ENCODE measurements at regions not wholly inside any gene's neighbourhood (a gene's known extent, or its start where the extent isn't known, plus 50 kb on each side); places are given as distances from the start of the nearest gene placed in this dataset.

DNA sequence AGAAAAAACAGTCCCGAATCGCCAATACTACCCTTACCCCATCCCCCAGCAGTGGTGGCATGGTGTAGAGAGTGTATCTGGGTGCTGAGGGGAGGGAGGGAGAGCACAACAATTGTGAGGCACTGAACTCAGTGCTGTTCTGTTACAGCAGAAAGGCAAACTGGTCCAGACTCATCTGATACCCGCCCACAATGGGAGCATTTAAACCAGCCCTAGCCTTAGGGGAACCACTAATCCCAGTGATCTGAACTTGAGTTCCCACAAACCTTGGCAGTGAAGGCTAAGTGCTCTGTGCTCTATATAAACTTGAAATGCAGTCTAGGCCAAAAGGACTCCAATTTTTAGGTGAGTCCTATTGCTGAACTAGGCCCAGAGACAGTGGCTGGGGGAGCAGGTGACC, 666.4 kb upstream of the PTCHD4 start:
- Histone ChIP-seq H3K9me3 (no peaks in the 10 kb centered on the region), H3K4me1 (no peaks in the 10 kb centered on the region), H3K27me3 (no peaks in the 10 kb centered on the region), H3K36me3 (no peaks in the 10 kb centered on the region), H3K27ac (no peak overlapping the region), H3K4me3 (no peak overlapping the region)
- ATAC-seq (no peak), DNase-seq (no peak)
- TF ChIP-seq, protein P1, sequence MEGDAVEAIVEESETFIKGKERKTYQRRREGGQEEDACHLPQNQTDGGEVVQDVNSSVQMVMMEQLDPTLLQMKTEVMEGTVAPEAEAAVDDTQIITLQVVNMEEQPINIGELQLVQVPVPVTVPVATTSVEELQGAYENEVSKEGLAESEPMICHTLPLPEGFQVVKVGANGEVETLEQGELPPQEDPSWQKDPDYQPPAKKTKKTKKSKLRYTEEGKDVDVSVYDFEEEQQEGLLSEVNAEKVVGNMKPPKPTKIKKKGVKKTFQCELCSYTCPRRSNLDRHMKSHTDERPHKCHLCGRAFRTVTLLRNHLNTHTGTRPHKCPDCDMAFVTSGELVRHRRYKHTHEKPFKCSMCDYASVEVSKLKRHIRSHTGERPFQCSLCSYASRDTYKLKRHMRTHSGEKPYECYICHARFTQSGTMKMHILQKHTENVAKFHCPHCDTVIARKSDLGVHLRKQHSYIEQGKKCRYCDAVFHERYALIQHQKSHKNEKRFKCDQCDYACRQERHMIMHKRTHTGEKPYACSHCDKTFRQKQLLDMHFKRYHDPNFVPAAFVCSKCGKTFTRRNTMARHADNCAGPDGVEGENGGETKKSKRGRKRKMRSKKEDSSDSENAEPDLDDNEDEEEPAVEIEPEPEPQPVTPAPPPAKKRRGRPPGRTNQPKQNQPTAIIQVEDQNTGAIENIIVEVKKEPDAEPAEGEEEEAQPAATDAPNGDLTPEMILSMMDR (IDR thresholded peaks at IDR 0.05): no peak
- intact Hi-C loops (cut with DNase I): no loop called here

DNA sequence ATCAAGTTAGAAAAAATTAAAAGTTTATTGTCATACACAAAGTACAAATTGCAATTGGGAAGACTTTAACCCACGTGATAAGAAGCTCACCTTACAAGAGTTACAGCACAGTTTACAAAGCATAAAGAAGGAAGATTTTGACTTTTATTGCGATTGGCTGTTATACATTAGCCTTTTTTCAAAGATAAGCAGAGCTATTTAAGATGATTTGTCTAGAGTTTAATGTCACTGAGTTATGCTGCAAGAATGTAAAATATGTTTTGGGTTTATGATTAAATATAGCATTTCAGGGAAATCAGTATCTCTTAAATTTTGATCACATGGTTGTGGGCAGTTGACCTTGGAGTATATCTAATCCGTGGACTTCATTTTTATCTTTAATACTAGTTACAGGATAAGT, 664.2 kb upstream of the PTCHD4 start:
- H3K4me3 ChIP-seq: no peak overlapping the region
- intact Hi-C loops (cut with DNase I): no loop called here
- H3K36me3 ChIP-seq: no peaks in the 10 kb centered on the region
- H3K27ac ChIP-seq: no peak overlapping the region
- no peaks in the 10 kb centered on the region for H3K27me3 ChIP-seq
- no peak for DNase-seq
- no peaks in the 10 kb centered on the region for H3K4me1 ChIP-seq
- no peaks in the 10 kb centered on the region for H3K9me3 ChIP-seq
- TF ChIP-seq, protein P1 (IDR thresholded peaks at IDR 0.05): no peak
- ATAC-seq: no peak

DNA sequence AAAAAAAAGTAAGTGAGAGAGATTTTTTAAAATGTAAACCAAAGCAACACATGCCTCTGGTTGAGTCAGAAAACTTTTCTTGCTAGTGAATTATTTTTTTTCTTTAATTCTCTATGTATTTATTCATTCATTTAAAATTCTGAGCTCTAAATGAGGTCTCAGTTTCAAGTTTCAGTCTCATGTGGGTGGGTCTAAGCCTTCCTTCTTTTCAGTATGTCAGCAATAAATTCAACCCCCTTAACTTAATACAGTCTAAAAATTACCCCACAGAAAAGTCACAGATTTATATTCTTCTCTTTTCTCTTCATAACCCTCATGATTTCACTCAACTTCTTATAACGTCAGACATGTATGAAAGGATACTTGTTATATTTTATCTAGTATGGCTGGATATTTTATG, 663.3 kb upstream of the PTCHD4 start:
- Histone ChIP-seq H3K27ac (no peak overlapping the region), H3K4me1 (no peaks in the 10 kb centered on the region), H3K4me3 (no peak overlapping the region), H3K27me3 (no peaks in the 10 kb centered on the region), H3K9me3 (no peaks in the 10 kb centered on the region), H3K36me3 (no peaks in the 10 kb centered on the region)
- ATAC-seq: no peak
- DNase-seq: no peak
- TF ChIP-seq, protein P1 (IDR thresholded peaks at IDR 0.05): no peak
- intact Hi-C loops (cut with DNase I): no loop called here

DNA sequence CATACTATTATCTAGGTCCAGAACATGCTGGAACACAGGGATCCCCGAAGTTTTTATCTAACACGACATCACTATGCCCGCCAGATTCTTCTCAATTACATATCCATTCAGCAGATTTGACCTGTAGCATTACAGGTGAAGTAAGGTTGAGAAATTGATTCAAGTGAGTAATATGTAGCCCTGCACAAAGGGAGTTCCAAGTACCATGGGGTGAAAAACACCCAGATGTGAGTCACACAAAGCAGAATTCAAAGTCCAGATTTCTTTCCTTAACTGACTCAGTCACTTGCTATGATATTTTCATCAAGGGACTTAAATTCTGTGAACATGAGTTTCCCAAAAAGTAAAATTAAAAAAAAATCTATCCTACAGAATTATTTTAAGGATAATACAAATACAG, 655.4 kb upstream of the PTCHD4 start:
- no peak for ATAC-seq

DNA sequence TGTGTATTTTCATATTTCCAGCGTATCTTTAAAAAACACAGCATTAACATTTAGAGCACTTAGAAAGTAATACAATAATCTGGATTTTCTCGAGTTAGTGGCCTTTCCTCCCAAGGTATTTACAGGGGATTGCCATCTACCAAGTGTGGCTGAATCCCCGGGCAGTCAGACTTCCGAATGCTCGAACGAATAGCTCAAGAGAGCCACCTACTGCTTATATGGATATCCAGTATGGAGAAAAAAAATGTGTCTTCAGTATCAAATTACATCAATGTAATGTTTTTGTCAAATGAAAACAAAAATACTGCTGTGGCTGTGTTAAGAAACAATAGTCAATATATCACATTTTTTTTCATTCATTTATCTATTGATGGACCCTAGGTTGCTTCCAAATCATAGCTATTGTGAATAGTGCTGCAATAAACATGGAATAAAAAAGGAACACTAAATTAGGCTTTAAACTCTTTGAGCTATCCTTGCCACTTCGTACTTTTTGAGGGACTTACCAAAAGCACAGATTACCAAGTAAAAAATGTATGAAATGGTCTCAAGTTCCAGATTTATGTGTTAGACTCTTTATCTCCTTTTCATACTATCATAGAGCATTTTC, 654.5 kb upstream of the PTCHD4 start:
- intact Hi-C loops (cut with DNase I): no loop called here
- TF ChIP-seq, protein P1 (IDR thresholded peaks at IDR 0.05): peak; percentile 51
- Histone ChIP-seq H3K27me3 (no peaks in the 10 kb centered on the region), H3K36me3 (no peaks in the 10 kb centered on the region), H3K9me3 (no peaks in the 10 kb centered on the region), H3K4me3 (no peak overlapping the region), H3K27ac (no peak overlapping the region), H3K4me1 (no peaks in the 10 kb centered on the region)
- ATAC-seq (peak; percentile 61), DNase-seq (no peak)

More for the DNA sequence above, 655.4 kb upstream of the PTCHD4 start:
- H3K4me3 ChIP-seq: no peak overlapping the region
- H3K36me3 ChIP-seq: no peaks in the 10 kb centered on the region
- intact Hi-C loops (cut with DNase I): no loop called here
- no peaks in the 10 kb centered on the region for H3K27me3 ChIP-seq
- H3K4me1 ChIP-seq: no peaks in the 10 kb centered on the region
- DNase-seq: no peak
- TF ChIP-seq, protein P1 (IDR thresholded peaks at IDR 0.05): no peak
- no peak overlapping the region for H3K27ac ChIP-seq
- H3K9me3 ChIP-seq: no peaks in the 10 kb centered on the region
